Left ventricle myocardium inferior (tissue), 1 donor: ENCODE measurements at regions not wholly inside any gene's neighbourhood (a gene's known extent, or its start where the extent isn't known, plus 50 kb on each side); places are given as distances from the start of the nearest gene placed in this dataset.
"Not testable (repeated sequence)": the region's sequence is repeated elsewhere in the genome, so short reads cannot be mapped to it uniquely, and the experiment has no call there.

ENCODE experiments used
- DNase-seq: peaks from one replicate; pipeline ENCODE4 v3.0.0-alpha.2; 2020
- H3K27ac ChIP-seq: fragments of 200-600 bp; replicated peaks from 2 replicates; pipeline ENCODE4 v1.8.0; 2021
- H3K27me3 ChIP-seq: fragments of 200-600 bp; 2 replicates; pipeline ENCODE4 v1.8.0; 2021; ENCODE audit warnings: low read depth
- H3K36me3 ChIP-seq: fragments of 200-600 bp; 2 replicates; pipeline ENCODE4 v1.8.0; 2021
- H3K4me1 ChIP-seq: fragments of 200-600 bp; 2 replicates; pipeline ENCODE4 v1.8.0; 2021
- H3K4me3 ChIP-seq: fragments of 200-600 bp; 2 replicates; pipeline ENCODE4 v1.8.0; 2021; ENCODE audit warnings: mild to moderate bottlenecking, moderate library complexity
- H3K9me3 ChIP-seq: fragments of 200-600 bp; replicated peaks from 2 replicates; pipeline ENCODE4 v1.8.0; 2021
- CTCF ChIP-seq: fragments of 200-600 bp; IDR thresholded peaks from 2 replicates; pipeline ENCODE4 v1.8.0; 2021; ENCODE audit warnings: antibody characterized with exemption, mild to moderate bottlenecking, borderline replicate concordance
- intact Hi-C: fragments of 100-400 bp; cut with micrococcal nuclease; formaldehyde crosslinking; loops from one replicate; pipeline ENCODE4 v1.11.0; 2022
- donor health status: DM: no; HTN: yes; CAD: no; lungs with severe emphysema.

GRCh38 chr9:25017779-25018178 is 472.1 kb upstream of the IZUMO3 start:
- no peak for TF ChIP-seq CTCF
- Histone ChIP-seq H3K9me3 (peaks cover 37% of the 10 kb centered on the region), H3K4me3 (no peak overlapping the region), H3K27ac (no peak overlapping the region), H3K4me1 (no peaks in the 10 kb centered on the region), H3K36me3 (no peaks in the 10 kb centered on the region), H3K27me3 (no peaks in the 10 kb centered on the region)
- intact Hi-C loops, result no loop called here
- no peak for DNase-seq

GRCh38 chr9:25010027-25010662 is 464.4 kb upstream of the IZUMO3 start:
- no peaks in the 10 kb centered on the region for H3K36me3 ChIP-seq
- no peak overlapping the region for H3K27ac ChIP-seq
- no peak for DNase-seq
- no peak overlapping the region for H3K4me3 ChIP-seq
- H3K27me3 ChIP-seq, result no peaks in the 10 kb centered on the region
- TF ChIP-seq CTCF, result no peak
- H3K4me1 ChIP-seq, result no peaks in the 10 kb centered on the region
- intact Hi-C loops, result loop anchor here (5.0 kb wide), 1 partner anchor 52 kb away; no protein-coding TSS in a partner anchor
- H3K9me3 ChIP-seq, result no peaks in the 10 kb centered on the region

- intact Hi-C loops, result no loop called here
- no peaks in the 10 kb centered on the region for H3K4me1 ChIP-seq
- TF ChIP-seq CTCF, result no peak
- H3K36me3 ChIP-seq, result no peaks in the 10 kb centered on the region
- no peak overlapping the region for H3K27ac ChIP-seq
- H3K27me3 ChIP-seq, result no peaks in the 10 kb centered on the region
- no peak for DNase-seq
- peaks cover 6% of the 10 kb centered on the region for H3K9me3 ChIP-seq
- no peak overlapping the region for H3K4me3 ChIP-seq
Observed at GRCh38 chr9:25003686-25004085, 458.0 kb upstream of the IZUMO3 start.

GRCh38 chr9:24986331-24986730 is 440.6 kb upstream of the IZUMO3 start:
- DNase-seq, result no peak
- Histone ChIP-seq H3K4me3 (no peak overlapping the region), H3K9me3 (peaks cover 16% of the 10 kb centered on the region), H3K27ac (no peak overlapping the region), H3K36me3 (no peaks in the 10 kb centered on the region), H3K4me1 (no peaks in the 10 kb centered on the region), H3K27me3 (no peaks in the 10 kb centered on the region)
- intact Hi-C loops, result no loop called here
- TF ChIP-seq CTCF, result no peak

GRCh38 chr9:24970780-24971179 is 425.1 kb upstream of the IZUMO3 start:
- H3K4me3 ChIP-seq, H3K27ac ChIP-seq, H3K4me1 ChIP-seq, H3K36me3 ChIP-seq, DNase-seq, intact Hi-C loops, H3K27me3 ChIP-seq: not testable (repeated sequence)
- peaks cover 31% of the 10 kb centered on the region for H3K9me3 ChIP-seq

- no peaks in the 10 kb centered on the region for H3K36me3 ChIP-seq
- no peak for TF ChIP-seq CTCF
- no peak overlapping the region for H3K4me3 ChIP-seq
- H3K9me3 ChIP-seq, result peaks cover 3% of the 10 kb centered on the region
- no peak overlapping the region for H3K27ac ChIP-seq
- no peak for DNase-seq
- no peaks in the 10 kb centered on the region for H3K4me1 ChIP-seq
- intact Hi-C loops, result no loop called here
- H3K27me3 ChIP-seq, result no peaks in the 10 kb centered on the region
Observed at GRCh38 chr9:24961762-24962161, 416.1 kb upstream of the IZUMO3 start.
